Neural progenitor cell (in vitro differentiated cells): ENCODE measurements at regions not wholly inside any gene's neighbourhood (a gene's known extent, or its start where the extent isn't known, plus 50 kb on each side); places are given as distances from the start of the nearest gene placed in this dataset.

Experiments
- DNase-seq: peaks from one replicate; pipeline ENCODE4 v3.0.0-alpha.2; 2016; ENCODE audit warnings: low spot score
- H2AFZ ChIP-seq: fragments of 200-600 bp; sonication (generic); replicated peaks from 2 replicates; pipeline ENCODE4 v1.6.1; 2016; ENCODE audit warnings: antibody characterized with exemption
- H3F3A ChIP-seq: fragments of 200-600 bp; sonication (generic); 2 replicates; pipeline ENCODE4 v1.6.1; 2016; ENCODE audit warnings: antibody characterized with exemption, low read depth
- H3K27ac ChIP-seq: fragments of 200-600 bp; sonication (generic); 2 replicates; pipeline ENCODE4 v1.5.1; 2016; ENCODE audit warnings: mild to moderate bottlenecking
- H3K27me3 ChIP-seq: fragments of 200-600 bp; sonication (generic); 2 replicates; pipeline ENCODE4 v1.6.1; 2016; ENCODE audit warnings: mild to moderate bottlenecking, moderate library complexity
- H3K36me3 ChIP-seq: fragments of 200-600 bp; sonication (generic); 2 replicates; pipeline ENCODE4 v1.5.1; 2016
- H3K4me1 ChIP-seq: fragments of 200-600 bp; sonication (generic); 2 replicates; pipeline ENCODE4 v1.6.1; 2016; ENCODE audit warnings: mixed run types
- H3K4me2 ChIP-seq: fragments of 200-600 bp; sonication (generic); 2 replicates; pipeline ENCODE4 v1.6.1; 2016
- H3K4me3 ChIP-seq: fragments of 200-600 bp; sonication (generic); 2 replicates; pipeline ENCODE4 v1.5.1; 2016
- H3K79me2 ChIP-seq: fragments of 200-600 bp; sonication (generic); 2 replicates; pipeline ENCODE4 v1.6.1; 2016; ENCODE audit warnings: low read depth
- H3K9ac ChIP-seq: fragments of 200-600 bp; sonication (generic); 2 replicates; pipeline ENCODE4 v1.6.1; 2016
- H3K9me3 ChIP-seq: fragments of 200-600 bp; sonication (generic); 2 replicates; pipeline ENCODE4 v1.5.1; 2016; ENCODE audit warnings: low read depth
- H4K20me1 ChIP-seq: fragments of 200-600 bp; sonication (generic); 2 replicates; pipeline ENCODE4 v1.6.1; 2016; ENCODE audit warnings: low read depth
- H3K27ac Mint-ChIP-seq: 3 replicates; pipeline ENCODE4 v1.8.0; 2021; ENCODE audit warnings: mixed read lengths
- H3K27me3 Mint-ChIP-seq: 2 replicates; pipeline ENCODE4 v1.8.0; 2022; ENCODE audit warnings: low read depth, mild to moderate bottlenecking, inconsistent platforms, moderate library complexity, mixed read lengths; ENCODE audit not compliant: insufficient read depth
- H3K36me3 Mint-ChIP-seq: 3 replicates; pipeline ENCODE4 v1.8.0; 2021; ENCODE audit warnings: mixed read lengths
- H3K4me1 Mint-ChIP-seq: 3 replicates; pipeline ENCODE4 v1.8.0; 2021; ENCODE audit warnings: mixed read lengths
- H3K4me3 Mint-ChIP-seq: 3 replicates; pipeline ENCODE4 v1.8.0; 2021; ENCODE audit warnings: mild to moderate bottlenecking, moderate library complexity, mixed read lengths
- H3K9me3 Mint-ChIP-seq: 3 replicates; pipeline ENCODE4 v1.8.0; 2020; ENCODE audit warnings: mixed read lengths
- CTCF ChIP-seq: fragments of 200-600 bp; sonication (generic); IDR thresholded peaks from 2 replicates; pipeline ENCODE4 v1.5.1; 2017; ENCODE audit warnings: antibody characterized with exemption, mild to moderate bottlenecking
- EZH2 ChIP-seq: fragments of 200-600 bp; sonication (generic); IDR thresholded peaks from 2 replicates; pipeline ENCODE4 v1.6.1; 2017; ENCODE audit warnings: antibody characterized with exemption, mild to moderate bottlenecking, moderate library complexity
- EZH2phosphoT487 ChIP-seq: fragments of 200-600 bp; sonication (generic); IDR thresholded peaks from 2 replicates; pipeline ENCODE4 v1.6.1; 2017; ENCODE audit warnings: antibody characterized with exemption

GRCh38 chr13:106186366-106187030 lies 349.0 kb downstream of the EFNB2 start:
- Mint-ChIP-seq H3K9me3 (peaks cover 4% of the 10 kb centered on the region), H3K4me1 (peaks cover 2% of the 10 kb centered on the region), H3K4me3 (no peak overlapping the region), H3K36me3 (no peaks in the 10 kb centered on the region), H3K27ac (no peak overlapping the region), H3K27me3 (no peaks in the 10 kb centered on the region)
- Histone ChIP-seq H3K27me3 (no peaks in the 10 kb centered on the region), H3K36me3 (no peaks in the 10 kb centered on the region), H3K4me1 (no peaks in the 10 kb centered on the region), H3K79me2 (no peaks in the 10 kb centered on the region), H2AFZ (no peak overlapping the region), H3K9me3 (no peaks in the 10 kb centered on the region), H3K9ac (no peak overlapping the region), H3F3A (no peaks in the 10 kb centered on the region), H3K4me2 (no peak overlapping the region), H3K27ac (no peak overlapping the region), H3K4me3 (no peak overlapping the region), H4K20me1 (no peaks in the 10 kb centered on the region)
- DNase-seq, result no peak
- TF ChIP-seq CTCF (no peak), EZH2 (no peak), EZH2phosphoT487 (no peak)

GRCh38 chr13:106184790-106185189 lies 350.7 kb downstream of the EFNB2 start:
- no peak for TF ChIP-seq CTCF
- TF ChIP-seq EZH2phosphoT487, result no peak
- TF ChIP-seq EZH2, result no peak
- no peak overlapping the region for H2AFZ ChIP-seq
- H3K4me2 ChIP-seq, result no peak overlapping the region
- H3K9ac ChIP-seq, result no peak overlapping the region
- no peaks in the 10 kb centered on the region for H3K79me2 ChIP-seq
- no peaks in the 10 kb centered on the region for H3K27me3 ChIP-seq
- no peak overlapping the region for H3K4me3 ChIP-seq
- no peaks in the 10 kb centered on the region for H3F3A ChIP-seq
- H3K9me3 ChIP-seq, result no peaks in the 10 kb centered on the region
- H3K27me3 Mint-ChIP-seq, result no peaks in the 10 kb centered on the region
- no peak overlapping the region for H3K4me3 Mint-ChIP-seq
- H3K36me3 Mint-ChIP-seq, result no peaks in the 10 kb centered on the region
- H3K9me3 Mint-ChIP-seq, result peaks cover 11% of the 10 kb centered on the region
- H3K4me1 Mint-ChIP-seq, result peaks cover 2% of the 10 kb centered on the region
- no peak for DNase-seq
- H4K20me1 ChIP-seq, result no peaks in the 10 kb centered on the region
- no peak overlapping the region for H3K27ac Mint-ChIP-seq
- H3K27ac ChIP-seq, result no peak overlapping the region
- H3K36me3 ChIP-seq, result no peaks in the 10 kb centered on the region
- H3K4me1 ChIP-seq, result no peaks in the 10 kb centered on the region

GRCh38 chr13:106183410-106184065 lies 351.9 kb downstream of the EFNB2 start:
- Histone ChIP-seq H3K4me2 (no peak overlapping the region), H3K9ac (no peak overlapping the region), H3K36me3 (no peaks in the 10 kb centered on the region), H4K20me1 (no peaks in the 10 kb centered on the region), H3K4me3 (no peak overlapping the region), H3K4me1 (no peaks in the 10 kb centered on the region), H3K9me3 (no peaks in the 10 kb centered on the region), H3K27ac (no peak overlapping the region), H3K27me3 (no peaks in the 10 kb centered on the region), H3F3A (no peaks in the 10 kb centered on the region), H3K79me2 (no peaks in the 10 kb centered on the region), H2AFZ (no peak overlapping the region)
- TF ChIP-seq EZH2phosphoT487 (no peak), CTCF (no peak)
- Mint-ChIP-seq H3K9me3 (peaks cover 12% of the 10 kb centered on the region), H3K27me3 (no peaks in the 10 kb centered on the region), H3K4me3 (no peak overlapping the region), H3K27ac (no peak overlapping the region), H3K36me3 (no peaks in the 10 kb centered on the region), H3K4me1 (peaks cover 2% of the 10 kb centered on the region)
- no peak for DNase-seq
